CD4-positive, CD25-positive, alpha-beta regulatory T cell (primary cell): ENCODE measurements at regions not wholly inside any gene's neighbourhood (a gene's known extent, or its start where the extent isn't known, plus 50 kb on each side); places are given as distances from the start of the nearest gene placed in this dataset.

ENCODE experiments used
- ATAC-seq, 2 donors: fragments of 150-1000 bp; cut with Tn5 transposase; one replicate each; pipeline ENCODE4 v1.10.0; 2021; ENCODE audit warnings: low read depth in 2 of 2, moderate number of reproducible peaks in 2 of 2, moderate library complexity in 1 of 2
- DNase-seq, 3 donors: peaks; one replicate each; pipeline versions ENCODE4 v3.0.0 to v3.0.0-alpha.2; 2012 to 2022; ENCODE audit warnings: mixed read lengths in 1 of 3
- H3K27ac ChIP-seq: one replicate; pipeline ENCODE4 v1.7.0; 2013; ENCODE audit warnings: mild to moderate bottlenecking, low read length; ENCODE audit not compliant: insufficient read depth, poor library complexity, severe bottlenecking
- H3K27me3 ChIP-seq: one replicate; pipeline ENCODE4 v1.7.0; 2013; ENCODE audit warnings: low read length; ENCODE audit not compliant: control insufficient read depth, insufficient read depth
- H3K36me3 ChIP-seq: one replicate; pipeline ENCODE4 v1.7.0; 2013; ENCODE audit warnings: mild to moderate bottlenecking, low read length, moderate library complexity; ENCODE audit not compliant: control insufficient read depth, insufficient read depth
- H3K4me1 ChIP-seq: 2 replicates; pipeline ENCODE4 v1.7.0; 2013; ENCODE audit warnings: mild to moderate bottlenecking, low read length; ENCODE audit not compliant: insufficient read depth, control insufficient read depth, poor library complexity, severe bottlenecking
- H3K4me3 ChIP-seq: one replicate; pipeline ENCODE4 v1.7.0; 2013; ENCODE audit warnings: low read depth, mild to moderate bottlenecking, low read length, moderate library complexity
- H3K9me3 ChIP-seq, 2 experiments: 1 replicate in 1 of 2; 2 replicates in 1 of 2; pipeline ENCODE4 v1.7.0; 2013; ENCODE audit warnings: low read length in 2 of 2, mild to moderate bottlenecking in 1 of 2, moderate library complexity in 1 of 2; ENCODE audit not compliant: control insufficient read depth in 2 of 2
- H3K27ac Mint-ChIP-seq, 3 donors: one replicate each; pipeline ENCODE4 v1.8.0; 2020 to 2022; ENCODE audit warnings: mild to moderate bottlenecking in 3 of 3, mixed read lengths in 3 of 3, moderate library complexity in 2 of 3
- H3K27me3 Mint-ChIP-seq: one replicate; pipeline ENCODE4 v1.8.0; 2022; ENCODE audit warnings: mild to moderate bottlenecking, mixed read lengths
- H3K36me3 Mint-ChIP-seq: one replicate; pipeline ENCODE4 v1.8.0; 2020; ENCODE audit warnings: mixed read lengths
- H3K4me1 Mint-ChIP-seq, 4 donors: one replicate each; pipeline ENCODE4 v1.8.0; 2020 to 2022; ENCODE audit warnings: mixed read lengths in 4 of 4, mild to moderate bottlenecking in 1 of 4
- H3K4me3 Mint-ChIP-seq, 4 donors: one replicate each; pipeline ENCODE4 v1.8.0; 2020 to 2022; ENCODE audit warnings: mild to moderate bottlenecking in 4 of 4, mixed read lengths in 4 of 4, moderate library complexity in 3 of 4
- H3K9me3 Mint-ChIP-seq, 7 donors: one replicate each; pipeline ENCODE4 v1.8.0; 2020 to 2022; ENCODE audit warnings: mixed read lengths in 7 of 7, mild to moderate bottlenecking in 3 of 7, moderate library complexity in 2 of 7

DNA sequence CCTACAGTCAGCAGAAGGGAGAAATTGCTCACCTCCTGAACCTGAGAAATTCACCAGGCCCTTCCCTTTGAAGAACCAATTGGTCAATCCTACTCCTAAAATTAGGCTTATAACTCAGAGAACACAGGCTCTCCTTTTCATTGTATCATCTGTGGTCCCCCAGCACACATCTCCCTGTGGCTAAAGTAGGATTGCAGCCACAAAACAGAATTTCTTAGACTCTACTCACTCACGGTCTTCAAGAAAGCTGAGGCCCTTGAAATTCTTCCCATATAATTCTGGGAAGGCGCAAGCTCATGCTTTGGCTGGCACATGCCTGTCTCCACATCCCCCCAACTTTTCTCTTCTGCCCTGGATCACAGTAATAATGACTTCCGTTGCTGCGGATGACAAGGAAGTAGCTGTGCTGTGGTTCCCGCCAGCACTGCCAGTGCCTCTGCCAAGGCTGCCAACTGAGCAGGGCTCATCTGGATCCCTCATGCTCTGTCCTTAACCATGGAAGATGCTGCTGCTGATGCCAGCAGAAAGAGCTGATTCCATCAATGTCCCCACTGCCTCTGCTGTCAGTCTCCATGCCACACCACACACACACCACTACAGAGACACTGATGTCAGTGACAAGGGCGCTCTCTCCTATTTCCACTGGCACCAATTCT, 200.6 kb upstream of the POU2AF2 start:
- no peaks in the 10 kb centered on the region for H3K36me3 Mint-ChIP-seq
- Histone ChIP-seq H3K27me3 (no peaks in the 10 kb centered on the region), H3K36me3 (no peaks in the 10 kb centered on the region), H3K4me3 (no peak overlapping the region), H3K4me1 (no peaks in the 10 kb centered on the region), H3K9me3 (no peaks in the 10 kb centered on the region), H3K27ac (no peak overlapping the region)
- ATAC-seq (no peak), DNase-seq (no peak)
- no peaks in the 10 kb centered on the region for H3K27me3 Mint-ChIP-seq
- H3K9me3 Mint-ChIP-seq, result peaks cover 0 to 5% (median 0%) of the 10 kb centered on the region in 7 donors
- H3K4me1 Mint-ChIP-seq, result no peaks in the 10 kb centered on the region
- no peak overlapping the region for H3K4me3 Mint-ChIP-seq
- no peak overlapping the region for H3K27ac Mint-ChIP-seq

DNA sequence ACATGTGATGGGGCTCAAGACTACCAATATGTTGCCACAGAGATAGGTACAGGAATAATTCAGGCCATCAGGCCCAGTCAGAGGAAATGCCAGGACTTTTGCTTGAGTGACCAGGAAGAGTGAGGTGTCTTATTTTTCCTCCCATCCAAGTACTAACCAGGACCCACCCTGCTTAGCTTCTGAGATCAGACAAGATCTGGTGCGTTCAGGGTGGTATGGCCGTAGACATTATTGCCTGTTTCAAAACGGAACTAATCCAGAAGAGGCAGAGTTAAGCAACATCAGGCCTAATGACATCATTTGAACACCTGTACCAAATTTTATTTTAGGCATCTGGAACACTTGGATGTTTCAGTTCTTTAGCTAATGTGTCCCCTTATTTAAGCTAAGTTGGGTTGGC, 205.5 kb upstream of the POU2AF2 start:
- Mint-ChIP-seq H3K27ac (no peak overlapping the region), H3K9me3 (peaks cover 0 to 8% (median 2%) of the 10 kb centered on the region in 7 donors), H3K4me3 (no peak overlapping the region), H3K27me3 (no peaks in the 10 kb centered on the region), H3K36me3 (no peaks in the 10 kb centered on the region), H3K4me1 (no peaks in the 10 kb centered on the region)
- Histone ChIP-seq H3K4me3 (no peak overlapping the region), H3K36me3 (no peaks in the 10 kb centered on the region), H3K4me1 (no peaks in the 10 kb centered on the region), H3K27me3 (no peaks in the 10 kb centered on the region), H3K9me3 (no peaks in the 10 kb centered on the region), H3K27ac (no peak overlapping the region)
- ATAC-seq, result no peak
- DNase-seq, result no peak

GRCh38 chr11:111035746-111036145, 209.8 kb upstream of the POU2AF2 start:
- no peak overlapping the region for H3K4me3 ChIP-seq
- DNase-seq, result no peak
- H3K36me3 ChIP-seq, result no peaks in the 10 kb centered on the region
- H3K4me1 ChIP-seq, result no peaks in the 10 kb centered on the region
- no peak overlapping the region for H3K27ac ChIP-seq
- no peak for ATAC-seq
- no peaks in the 10 kb centered on the region for H3K9me3 ChIP-seq
- Mint-ChIP-seq H3K36me3 (no peaks in the 10 kb centered on the region), H3K4me1 (no peaks in the 10 kb centered on the region), H3K9me3 (peaks cover 0 to 8% (median 3%) of the 10 kb centered on the region in 7 donors), H3K27me3 (no peaks in the 10 kb centered on the region), H3K4me3 (no peak overlapping the region), H3K27ac (no peak overlapping the region)
- no peaks in the 10 kb centered on the region for H3K27me3 ChIP-seq

- Mint-ChIP-seq H3K27me3 (no peaks in the 10 kb centered on the region), H3K4me1 (no peaks in the 10 kb centered on the region), H3K4me3 (no peak overlapping the region)
These were observed 219.3 kb upstream of the POU2AF2 start for GRCh38 chr11:111026241-111026640.

GRCh38 chr11:111021131-111021530, 224.4 kb upstream of the POU2AF2 start:
- no peaks in the 10 kb centered on the region for H3K4me1 ChIP-seq
- no peak for ATAC-seq
- H3K36me3 ChIP-seq, result no peaks in the 10 kb centered on the region
- DNase-seq, result no peak
- Mint-ChIP-seq H3K9me3 (no peaks in the 10 kb centered on the region), H3K4me3 (no peak overlapping the region), H3K27me3 (no peaks in the 10 kb centered on the region), H3K36me3 (no peaks in the 10 kb centered on the region), H3K4me1 (no peaks in the 10 kb centered on the region), H3K27ac (no peak overlapping the region)
- no peaks in the 10 kb centered on the region for H3K9me3 ChIP-seq
- no peaks in the 10 kb centered on the region for H3K27me3 ChIP-seq
- no peak overlapping the region for H3K4me3 ChIP-seq
- no peak overlapping the region for H3K27ac ChIP-seq

More at GRCh38 chr11:111026241-111026640, 219.3 kb upstream of the POU2AF2 start:
- Histone ChIP-seq H3K36me3 (no peaks in the 10 kb centered on the region), H3K27ac (no peak overlapping the region), H3K27me3 (no peaks in the 10 kb centered on the region), H3K9me3 (peaks cover 0 to 6% of the 10 kb centered on the region in 2 experiments), H3K4me3 (no peak overlapping the region), H3K4me1 (no peaks in the 10 kb centered on the region)
- Mint-ChIP-seq H3K27ac (no peak overlapping the region), H3K36me3 (no peaks in the 10 kb centered on the region), H3K9me3 (peaks cover 0 to 18% (median 5%) of the 10 kb centered on the region in 7 donors)
- no peak for DNase-seq
- ATAC-seq, result no peak

GRCh38 chr11:111019871-111020670, 225.5 kb upstream of the POU2AF2 start:
- H3K27ac ChIP-seq, result no peak overlapping the region

GRCh38 chr11:111019451-111019850, 226.1 kb upstream of the POU2AF2 start:
- H3K27me3 Mint-ChIP-seq, result peaks cover 4% of the 10 kb centered on the region

More at GRCh38 chr11:111019871-111020670, 225.5 kb upstream of the POU2AF2 start:
- DNase-seq (no peak), ATAC-seq (no peak)
- H3K4me1 ChIP-seq, result no peaks in the 10 kb centered on the region
- H3K4me1 Mint-ChIP-seq, result no peaks in the 10 kb centered on the region
- H3K27me3 ChIP-seq, result no peaks in the 10 kb centered on the region
- H3K9me3 Mint-ChIP-seq, result no peaks in the 10 kb centered on the region
- no peak overlapping the region for H3K4me3 ChIP-seq
- H3K4me3 Mint-ChIP-seq, result no peak overlapping the region
- H3K36me3 ChIP-seq, result no peaks in the 10 kb centered on the region
- no peaks in the 10 kb centered on the region for H3K9me3 ChIP-seq
- no peaks in the 10 kb centered on the region for H3K27me3 Mint-ChIP-seq
- no peak overlapping the region for H3K27ac Mint-ChIP-seq
- H3K36me3 Mint-ChIP-seq, result no peaks in the 10 kb centered on the region

DNA sequence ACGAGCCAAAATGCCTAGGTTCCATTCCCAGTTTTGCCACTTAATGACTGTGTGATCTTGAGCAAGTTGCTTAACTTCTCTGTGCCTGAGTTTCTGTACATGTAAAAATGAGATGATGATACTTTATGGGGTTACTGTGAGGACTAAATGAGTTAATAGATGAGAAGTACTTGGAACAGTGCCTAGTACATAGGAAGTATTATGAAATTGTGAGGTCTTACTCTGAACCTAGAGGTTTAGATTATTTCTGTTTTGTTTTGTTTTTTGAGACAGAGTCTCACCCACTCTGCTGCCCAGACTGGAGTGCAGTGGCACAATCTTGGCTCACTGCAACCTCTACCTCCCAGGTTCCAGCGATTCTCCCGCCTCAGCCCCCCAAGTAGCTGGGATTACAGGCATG, 227.0 kb upstream of the POU2AF2 start:
- no peaks in the 10 kb centered on the region for H3K36me3 ChIP-seq
- no peak overlapping the region for H3K27ac ChIP-seq
- H3K9me3 Mint-ChIP-seq, result no peaks in the 10 kb centered on the region
- ATAC-seq (no peak), DNase-seq (no peak)
- H3K27me3 ChIP-seq, result no peaks in the 10 kb centered on the region
- no peak overlapping the region for H3K4me3 ChIP-seq
- H3K9me3 ChIP-seq, result no peaks in the 10 kb centered on the region
- H3K27ac Mint-ChIP-seq, result no peak overlapping the region
- no peaks in the 10 kb centered on the region for H3K4me1 ChIP-seq
- no peaks in the 10 kb centered on the region for H3K4me1 Mint-ChIP-seq
- H3K36me3 Mint-ChIP-seq, result no peaks in the 10 kb centered on the region
- H3K4me3 Mint-ChIP-seq, result no peak overlapping the region
- H3K27me3 Mint-ChIP-seq, result peaks cover 4% of the 10 kb centered on the region

More at GRCh38 chr11:111019451-111019850, 226.1 kb upstream of the POU2AF2 start:
- no peak overlapping the region for H3K4me3 ChIP-seq
- Mint-ChIP-seq H3K4me3 (no peak overlapping the region), H3K36me3 (no peaks in the 10 kb centered on the region), H3K4me1 (no peaks in the 10 kb centered on the region), H3K9me3 (no peaks in the 10 kb centered on the region), H3K27ac (no peak overlapping the region)
- ATAC-seq (no peak), DNase-seq (no peak)
- H3K27me3 ChIP-seq, result no peaks in the 10 kb centered on the region
- H3K36me3 ChIP-seq, result no peaks in the 10 kb centered on the region
- H3K27ac ChIP-seq, result no peak overlapping the region
- H3K9me3 ChIP-seq, result no peaks in the 10 kb centered on the region
- no peaks in the 10 kb centered on the region for H3K4me1 ChIP-seq
